GM12878 (cell line): ENCODE measurements at regions not wholly inside any gene's neighbourhood (a gene's known extent, or its start where the extent isn't known, plus 50 kb on each side); places are given as distances from the start of the nearest gene placed in this dataset.

ENCODE experiments used
- ATAC-seq: fragments of 200-7000 bp; cut with Tn5 transposase; 3 replicates; pipeline ENCODE4 v1.9.1; 2020; ENCODE audit warnings: mild to moderate bottlenecking, moderate library complexity
- BruUV-seq: library from RNA; stranded (reverse); fragments of 400-500 nt; replicated peaks from 2 replicates; lab custom pipeline; 2021; lab: Mats Ljungman, UMichigan
- CTCF ChIA-PET: fragments of 300-600 bp; sonication (Branson Sonifier 250); formaldehyde crosslinking; extraction: SDS; loops from one replicate; lab custom pipeline; 2021; ENCODE audit warnings: inconsistent platforms; lab: Yijun Ruan, JAX
- POLR2A ChIA-PET: fragments of 350-600 bp; formaldehyde crosslinking; extraction: SDS; loops from one replicate; lab custom pipeline; 2021; ENCODE audit warnings: inconsistent platforms; lab: Charles Lee
- RAD21 ChIA-PET: fragments of 300-600 bp; sonication (Branson Sonifier 250); formaldehyde crosslinking; loops from one replicate; lab custom pipeline; 2023; ENCODE audit warnings: antibody characterized with exemption; ENCODE audit not compliant: unreplicated experiment; lab: Charles Lee
- SMC1A ChIA-PET: fragments of 300-600 bp; sonication (Branson Sonifier 250); formaldehyde crosslinking; loops from one replicate; lab custom pipeline; 2023; ENCODE audit not compliant: unreplicated experiment, uncharacterized antibody; lab: Charles Lee
- DNase-seq: peaks from one replicate; pipeline ENCODE4 v3.0.0-alpha.2; 2011; ENCODE audit warnings: low read depth, low spot score
- FAIRE-seq: peaks from 3 replicates; lab custom pipeline; 2011; peaks lifted over from hg19 to GRCh38; lab: Jason Lieb, UNC
- H2AFZ ChIP-seq: 2 replicates; pipeline ENCODE4 v1.6.0; 2011; ENCODE audit warnings: low read depth, low read length, control low read depth; ENCODE audit not compliant: control insufficient read depth
- H3K27ac ChIP-seq: 2 replicates; pipeline ENCODE4 v1.5.1; 2011; ENCODE audit warnings: control low read depth; ENCODE audit not compliant: control insufficient read depth, insufficient read depth
- H3K27me3 ChIP-seq, 2 experiments: replicated peaks in 1 of 2; 2 replicates each; pipeline versions ENCODE4 v1.6.0 to v1.6.1; 2011; ENCODE audit warnings: low read length in 1 of 2; ENCODE audit not compliant: control insufficient read depth in 2 of 2, insufficient read depth in 2 of 2
- H3K36me3 ChIP-seq, 2 experiments: 2 replicates each; pipeline ENCODE4 v1.5.1; 2011; ENCODE audit warnings: low read length in 1 of 2; ENCODE audit not compliant: control insufficient read depth in 2 of 2, insufficient read depth in 2 of 2
- H3K4me1 ChIP-seq: 2 replicates; pipeline ENCODE4 v1.6.1; 2011; ENCODE audit warnings: mild to moderate bottlenecking, low read length, moderate library complexity, mixed read lengths; ENCODE audit not compliant: control insufficient read depth, insufficient read depth
- H3K4me2 ChIP-seq: 2 replicates; pipeline ENCODE4 v1.6.0; 2011; ENCODE audit warnings: control low read depth; ENCODE audit not compliant: control insufficient read depth, insufficient read depth
- H3K4me3 ChIP-seq: fragments of 200-600 bp; sonication (generic); 2 replicates; pipeline ENCODE4 v1.5.1; 2016
- H3K79me2 ChIP-seq: 2 replicates; pipeline ENCODE4 v1.6.0; 2011; ENCODE audit warnings: low read length; ENCODE audit not compliant: control insufficient read depth, insufficient read depth
- H3K9ac ChIP-seq: 2 replicates; pipeline ENCODE4 v1.8.0; 2011; ENCODE audit warnings: low read length, control low read depth, mixed read lengths; ENCODE audit not compliant: control insufficient read depth, insufficient read depth
- H3K9me3 ChIP-seq: replicated peaks from 3 replicates; pipeline ENCODE4 v1.5.1; 2011; ENCODE audit warnings: mild to moderate bottlenecking, low read length; ENCODE audit not compliant: control insufficient read depth, insufficient read depth
- H4K20me1 ChIP-seq: 2 replicates; pipeline ENCODE4 v1.6.0; 2011; ENCODE audit not compliant: control insufficient read depth, insufficient read depth
- ATF3 ChIP-seq: IDR thresholded peaks from 2 replicates; pipeline ENCODE4 v1.6.1; 2011; ENCODE audit warnings: low read depth, mild to moderate bottlenecking, low read length, moderate library complexity, borderline replicate concordance; ENCODE audit errors: extremely low read depth
- ESRRA ChIP-seq: IDR thresholded peaks from 2 replicates; pipeline ENCODE4 v1.6.1; 2012; ENCODE audit warnings: mild to moderate bottlenecking, low read length, improper control_type of control experiment
- HCFC1 ChIP-seq: fragments of 150-350 bp; IDR thresholded peaks from 2 replicates; pipeline ENCODE4 v1.6.1; 2014; ENCODE audit warnings: low read length
- PAX8 ChIP-seq: fragments of 450-650 bp; IDR thresholded peaks from 2 replicates; pipeline ENCODE4 v1.6.1; 2017; ENCODE audit warnings: mild to moderate bottlenecking, moderate library complexity
- SPI1 ChIP-seq: IDR thresholded peaks from 2 replicates; pipeline ENCODE4 v1.6.1; 2011; ENCODE audit warnings: low read depth, mild to moderate bottlenecking, low read length, moderate library complexity, borderline replicate concordance; ENCODE audit not compliant: insufficient read depth
- TARDBP ChIP-seq: IDR thresholded peaks from 2 replicates; pipeline ENCODE4 v1.6.1; 2016; ENCODE audit warnings: borderline replicate concordance
- TCF7 ChIP-seq: IDR thresholded peaks from 2 replicates; pipeline ENCODE4 v1.6.1; 2014; ENCODE audit warnings: antibody characterized with exemption, borderline replicate concordance
- WGBS: methylation state at CpG from one replicate; pipeline ENCODE4 v1.1.6; 2016; ENCODE audit warnings: low lambda C conversion rate; ENCODE audit not compliant: insufficient replicate concordance, insufficient coverage; ENCODE audit errors: missing lambda C conversion rate; 5-methylcytosine and 5-hydroxymethylcytosine counted together
- in situ Hi-C: fragments of 300-500 bp; cut with MboI; formaldehyde crosslinking; loops from 9 replicates; pipeline ENCODE4 v1.14.3; 2018; ENCODE audit warnings: mixed read lengths
- intact Hi-C: fragments of 100-400 bp; cut with micrococcal nuclease; formaldehyde crosslinking; loops from one replicate; pipeline ENCODE4 v1.14.2; 2022; ENCODE audit not compliant: unreplicated experiment

DNA sequence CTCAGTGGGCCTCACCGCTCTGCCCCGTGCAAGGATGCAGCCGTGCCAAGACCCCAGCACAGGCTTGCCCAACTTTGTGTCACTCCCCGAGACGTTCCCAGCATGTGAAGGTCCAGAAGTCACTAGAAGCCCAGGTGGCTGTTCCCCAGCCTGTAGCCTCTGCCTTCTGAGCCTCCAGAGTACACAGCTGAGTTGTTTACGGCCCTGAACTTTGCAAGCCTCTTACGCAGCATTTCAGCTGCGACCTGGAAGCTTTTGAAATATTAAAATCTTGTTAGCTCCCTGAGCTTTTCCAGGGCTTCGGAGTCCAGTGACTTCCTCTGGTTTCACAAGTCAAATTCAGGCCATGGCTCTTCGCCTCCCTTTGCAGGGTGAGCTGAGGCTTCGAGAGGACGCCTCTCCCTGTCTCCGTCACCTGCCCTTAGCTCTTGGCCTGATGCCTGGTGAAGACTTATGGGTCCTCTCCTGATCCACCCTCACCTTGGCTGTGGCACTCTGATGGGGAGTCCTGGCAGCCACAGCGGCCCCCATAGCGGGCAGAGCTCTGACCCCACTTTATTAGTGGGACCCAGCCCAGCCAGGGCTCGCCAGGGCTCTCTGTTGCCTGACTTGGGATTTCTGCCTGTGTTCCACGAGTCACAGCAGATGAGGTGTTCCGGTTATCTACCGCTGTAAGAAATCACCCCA lies 76.5 kb upstream of the HPCAL1 start:
- FAIRE-seq: no peak
- H3K4me1 ChIP-seq: no peaks in the 10 kb centered on the region
- no peak overlapping the region for H2AFZ ChIP-seq
- H3K9ac ChIP-seq: no peak overlapping the region
- SMC1A ChIA-PET: no interaction called here
- in situ Hi-C loops: no loop called here
- H3K36me3 ChIP-seq: no peaks in the 10 kb centered on the region
- peaks cover 0 to 3% of the 10 kb centered on the region in 2 experiments; a peak in 1 of 4 replicates for H3K27me3 ChIP-seq
- WGBS: 46% methylated on average over 19 of the region's 19 CpGs
- H4K20me1 ChIP-seq: no peaks in the 10 kb centered on the region
- H3K9me3 ChIP-seq: no peaks in the 10 kb centered on the region
- CTCF ChIA-PET: interaction anchor here (1.1 to 1.8 kb wide), 2 partner anchors 183 to 209 kb away, joined by 3 to 7 read pairs; no protein-coding TSS in a partner anchor
- TF ChIP-seq SPI1 (no peak), ATF3 (no peak), TARDBP (no peak)
- TF ChIP-seq, all 136 proteins: peak for 0
- Histone ChIP-seq H3K4me3 (no peak overlapping the region), H3K79me2 (no peaks in the 10 kb centered on the region), H3K27ac (no peak overlapping the region), H3K4me2 (no peak overlapping the region)
- ChIA-PET RAD21 (interaction anchor here (1.0 kb wide), 1 partner anchor 182 kb away, joined by 3 read pairs; no protein-coding TSS in a partner anchor), POLR2A (interaction anchor here (0.5 kb wide), 1 partner anchor 28 kb away, joined by 5 read pairs; no protein-coding TSS in a partner anchor)
- ATAC-seq (no peak), DNase-seq (no peak)
- intact Hi-C loops: no loop called here
- no TSS peak for BruUV-seq

DNA sequence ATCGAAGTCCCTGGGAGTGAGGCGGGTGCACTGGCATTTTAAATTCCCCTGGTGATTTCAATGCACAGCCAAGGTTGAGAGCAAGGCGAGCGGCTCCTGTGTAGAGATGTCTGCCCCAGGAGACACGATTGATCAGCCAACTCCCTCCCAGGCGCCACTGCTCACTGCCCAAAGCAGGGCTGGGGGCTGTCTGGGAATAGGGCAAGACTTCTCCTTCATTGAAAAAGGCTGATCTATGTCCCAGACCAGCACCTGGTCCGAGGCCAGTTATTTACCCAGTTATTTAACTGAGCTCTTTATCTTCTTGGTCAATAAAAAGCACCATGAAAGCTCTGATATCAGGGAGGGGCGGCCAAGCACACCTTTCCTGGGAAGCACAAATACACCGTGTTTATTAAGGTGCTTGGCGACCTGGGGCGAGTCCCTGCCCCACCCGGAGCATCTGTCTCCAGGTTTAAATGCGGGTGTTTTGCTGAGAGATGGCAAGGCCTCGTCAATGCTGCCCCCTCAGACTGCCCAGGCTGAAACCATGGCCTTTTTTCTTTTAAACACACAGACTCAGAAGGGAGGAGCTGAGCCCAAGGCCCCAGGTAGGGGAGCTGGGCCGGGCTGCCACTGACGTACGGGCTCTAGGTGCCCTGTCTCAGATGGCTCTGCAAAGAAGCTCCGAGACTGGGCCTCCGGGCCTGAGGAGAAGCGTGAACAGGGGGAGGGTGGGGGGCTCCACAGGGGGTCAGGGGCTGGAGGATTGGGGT lies 73.9 kb upstream of the HPCAL1 start:
- Histone ChIP-seq H2AFZ (no peak overlapping the region), H4K20me1 (no peaks in the 10 kb centered on the region), H3K4me3 (no peak overlapping the region), H3K79me2 (no peaks in the 10 kb centered on the region), H3K27me3 (peaks cover 0 to 3% of the 10 kb centered on the region in 2 experiments; a peak in 1 of 4 replicates), H3K27ac (no peak overlapping the region), H3K4me2 (no peak overlapping the region), H3K4me1 (no peaks in the 10 kb centered on the region), H3K36me3 (no peaks in the 10 kb centered on the region), H3K9me3 (no peaks in the 10 kb centered on the region), H3K9ac (no peak overlapping the region)
- no TSS peak for BruUV-seq
- no peak for DNase-seq
- TF ChIP-seq TCF7 (no peak), HCFC1 (no peak), PAX8 (no peak), ESRRA (no peak)
- no peak for FAIRE-seq
- in situ Hi-C loops (no loop called here), intact Hi-C loops (no loop called here)
- ChIA-PET RAD21 (interaction anchor here (0.6 kb wide), 1 partner anchor 1363 kb away, joined by 4 read pairs; no protein-coding TSS in a partner anchor), CTCF (interaction anchor here (0.8 to 2.6 kb wide), 3 partner anchors 132 to 206 kb away, joined by 3 to 6 read pairs (median 3); no protein-coding TSS in a partner anchor), POLR2A (interaction anchor here (0.5 kb wide), 1 partner anchor 641 kb away, joined by 3 read pairs; no protein-coding TSS in a partner anchor), SMC1A (no interaction called here)
- no peak for ATAC-seq
- WGBS: 43% methylated on average over 18 of the region's 20 CpGs
